HUES64 (cell line): ENCODE measurements at regions not wholly inside any gene's neighbourhood (a gene's known extent, or its start where the extent isn't known, plus 50 kb on each side); places are given as distances from the start of the nearest gene placed in this dataset.

ENCODE experiments used
- H3K27ac ChIP-seq: 2 replicates; pipeline ENCODE4 v1.7.0; 2013; ENCODE audit warnings: low read depth, low read length, inconsistent platforms
- H3K27me3 ChIP-seq: 2 replicates; pipeline ENCODE4 v1.6.1; 2013; ENCODE audit warnings: mild to moderate bottlenecking, low read length; ENCODE audit not compliant: insufficient read depth
- H3K36me3 ChIP-seq: 2 replicates; pipeline ENCODE4 v1.6.1; 2013; ENCODE audit warnings: mild to moderate bottlenecking, low read length; ENCODE audit not compliant: insufficient read depth
- H3K4me1 ChIP-seq: 2 replicates; pipeline ENCODE4 v1.6.1; 2013; ENCODE audit warnings: mild to moderate bottlenecking, low read length, moderate library complexity; ENCODE audit not compliant: insufficient read depth
- H3K4me3 ChIP-seq: 2 replicates; pipeline ENCODE4 v1.5.1; 2013; ENCODE audit warnings: mild to moderate bottlenecking, low read length, moderate library complexity
- H3K9ac ChIP-seq: 2 replicates; pipeline ENCODE4 v1.6.1; 2013; ENCODE audit warnings: mild to moderate bottlenecking, low read depth, low read length
- H3K9me3 ChIP-seq: 2 replicates; pipeline ENCODE4 v1.6.1; 2013; ENCODE audit warnings: low read depth, low read length; ENCODE audit not compliant: insufficient read depth
- WGBS: fragments of 150-250, 120-280 bp; methylation state at CpG from one replicate; pipeline ENCODE4 v1.1.7; 2013; ENCODE audit warnings: missing lambda C conversion rate; 5-methylcytosine and 5-hydroxymethylcytosine counted together

DNA sequence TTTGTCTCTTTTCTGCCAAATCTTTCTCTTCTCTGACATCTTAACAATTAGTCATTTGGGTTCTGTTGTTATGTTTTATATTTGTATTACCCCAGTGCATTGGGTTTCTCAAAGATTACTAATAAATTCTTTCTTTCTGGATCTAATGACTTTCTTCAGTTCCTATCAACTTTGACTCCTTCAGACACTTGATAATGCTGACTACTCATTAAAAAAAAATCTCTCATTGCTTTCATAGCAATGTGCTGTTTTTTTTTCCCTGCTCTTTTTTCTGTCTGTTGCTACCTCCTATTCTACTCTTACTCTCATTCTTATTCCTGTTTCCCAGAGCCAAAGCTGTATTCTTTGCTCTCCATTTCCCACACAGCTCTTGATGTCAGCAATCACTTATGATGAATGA, 81.3 kb upstream of the MAP3K7 start:
- Histone ChIP-seq H3K9ac (no peak overlapping the region), H3K4me1 (peaks cover 26% of the 10 kb centered on the region), H3K27me3 (no peaks in the 10 kb centered on the region), H3K4me3 (no peak overlapping the region), H3K27ac (no peak overlapping the region), H3K9me3 (peaks cover 4% of the 10 kb centered on the region; the same call in 1 of the 2 replicates), H3K36me3 (no peaks in the 10 kb centered on the region)

GRCh38 chr6:90663873-90664272, 77.0 kb upstream of the MAP3K7 start:
- H3K9me3 ChIP-seq: peaks cover 6% of the 10 kb centered on the region; the same call in 1 of the 2 replicates
- no peak overlapping the region for H3K4me3 ChIP-seq
- 93% methylated on average over 3 of the region's 3 CpGs for WGBS
- no peak overlapping the region for H3K27ac ChIP-seq
- H3K27me3 ChIP-seq: no peaks in the 10 kb centered on the region
- no peak overlapping the region for H3K9ac ChIP-seq
- no peaks in the 10 kb centered on the region for H3K36me3 ChIP-seq
- H3K4me1 ChIP-seq: peaks cover 14% of the 10 kb centered on the region

GRCh38 chr6:90663106-90663505, 76.2 kb upstream of the MAP3K7 start:
- Histone ChIP-seq H3K27me3 (no peaks in the 10 kb centered on the region), H3K4me1 (peaks cover 6% of the 10 kb centered on the region; the same call in 1 of the 2 replicates), H3K9ac (no peak overlapping the region), H3K4me3 (no peak overlapping the region), H3K9me3 (peaks cover 6% of the 10 kb centered on the region; the same call in 1 of the 2 replicates), H3K27ac (no peak overlapping the region), H3K36me3 (no peaks in the 10 kb centered on the region)
- 94% methylated on average over 2 of the region's 2 CpGs for WGBS

DNA sequence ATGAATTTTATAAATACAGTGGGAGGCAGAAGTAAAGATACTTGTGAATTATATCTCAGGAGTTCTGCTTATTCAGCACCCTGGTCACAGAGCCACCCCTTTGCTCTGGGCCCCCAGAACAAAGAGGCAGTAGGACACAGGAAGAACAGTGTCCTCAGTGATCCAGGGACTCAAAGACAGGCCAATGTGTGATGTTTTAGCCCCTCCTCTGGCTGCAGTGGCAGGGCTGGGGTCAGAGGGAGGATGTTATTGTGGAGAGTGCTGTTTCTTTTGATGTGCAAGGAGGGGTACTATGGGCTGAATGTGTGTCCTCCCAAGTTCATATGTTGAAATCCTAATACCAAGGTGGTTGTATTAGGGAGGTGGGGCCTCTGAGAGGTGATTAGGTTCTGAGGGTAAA, 74.1 kb upstream of the MAP3K7 start:
- Histone ChIP-seq H3K4me1 (no peaks in the 10 kb centered on the region), H3K9me3 (peaks cover 6% of the 10 kb centered on the region; the same call in 1 of the 2 replicates), H3K27ac (no peak overlapping the region), H3K36me3 (no peaks in the 10 kb centered on the region), H3K4me3 (no peak overlapping the region), H3K9ac (no peak overlapping the region), H3K27me3 (no peaks in the 10 kb centered on the region)

- WGBS: 90% methylated on average over 5 of the region's 5 CpGs
- peaks cover 5% of the 10 kb centered on the region; the same call in 1 of the 2 replicates for H3K9me3 ChIP-seq
These were observed 71.6 kb upstream of the MAP3K7 start for GRCh38 chr6:90658497-90658896.

DNA sequence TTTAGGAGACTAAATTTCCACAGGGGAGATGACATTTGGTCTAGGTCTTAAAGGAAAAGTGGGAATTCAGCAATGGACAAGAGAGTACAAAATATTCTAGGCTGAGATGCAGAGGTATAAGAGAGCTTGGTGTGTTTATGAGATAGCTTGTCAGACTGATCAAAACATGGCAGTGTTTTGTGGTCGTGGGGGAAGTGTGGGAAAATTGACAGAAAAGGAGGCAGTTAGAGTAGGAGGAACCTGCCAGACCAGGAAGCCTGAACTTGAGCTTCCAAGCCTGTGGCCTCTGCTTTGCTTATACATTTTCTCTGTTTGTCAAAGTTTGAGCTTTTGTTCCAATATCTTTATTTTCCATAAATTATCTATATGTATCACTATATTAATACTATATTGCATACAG, 69.5 kb upstream of the MAP3K7 start:
- WGBS: 76% methylated on average over 1 of the region's 1 CpG
- Histone ChIP-seq H3K36me3 (no peaks in the 10 kb centered on the region), H3K27ac (no peak overlapping the region), H3K4me3 (no peak overlapping the region), H3K9ac (no peak overlapping the region), H3K4me1 (no peaks in the 10 kb centered on the region), H3K27me3 (no peaks in the 10 kb centered on the region), H3K9me3 (no peaks in the 10 kb centered on the region)

More at GRCh38 chr6:90658497-90658896, 71.6 kb upstream of the MAP3K7 start:
- Histone ChIP-seq H3K9ac (no peak overlapping the region), H3K36me3 (no peaks in the 10 kb centered on the region), H3K4me3 (no peak overlapping the region), H3K27me3 (no peaks in the 10 kb centered on the region), H3K27ac (no peak overlapping the region), H3K4me1 (no peaks in the 10 kb centered on the region)

DNA sequence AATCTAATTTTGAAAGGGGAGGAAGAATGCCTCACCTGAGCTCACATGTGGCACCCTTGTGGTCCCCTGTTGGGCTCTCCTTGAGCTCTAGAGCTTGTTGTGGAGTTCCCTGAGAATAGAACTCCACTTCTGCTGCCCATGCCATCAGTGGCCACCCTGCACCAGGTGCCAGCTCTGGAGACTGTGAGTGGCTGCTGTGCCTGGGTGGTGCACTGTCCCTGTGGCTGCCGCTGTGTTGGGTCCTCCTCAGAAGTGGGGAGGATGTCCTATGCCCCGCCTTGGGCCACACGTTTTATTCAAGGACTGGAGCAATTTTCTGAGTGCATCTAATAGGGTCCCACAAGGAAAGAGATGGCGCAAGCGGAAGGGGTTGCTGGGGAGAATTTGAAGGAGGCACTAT, 67.9 kb upstream of the MAP3K7 start:
- Histone ChIP-seq H3K4me3 (no peak overlapping the region), H3K9me3 (no peaks in the 10 kb centered on the region), H3K4me1 (no peaks in the 10 kb centered on the region), H3K27me3 (no peaks in the 10 kb centered on the region), H3K36me3 (no peaks in the 10 kb centered on the region), H3K27ac (no peak overlapping the region), H3K9ac (no peak overlapping the region)
- WGBS: 93% methylated on average over 5 of the region's 5 CpGs

DNA sequence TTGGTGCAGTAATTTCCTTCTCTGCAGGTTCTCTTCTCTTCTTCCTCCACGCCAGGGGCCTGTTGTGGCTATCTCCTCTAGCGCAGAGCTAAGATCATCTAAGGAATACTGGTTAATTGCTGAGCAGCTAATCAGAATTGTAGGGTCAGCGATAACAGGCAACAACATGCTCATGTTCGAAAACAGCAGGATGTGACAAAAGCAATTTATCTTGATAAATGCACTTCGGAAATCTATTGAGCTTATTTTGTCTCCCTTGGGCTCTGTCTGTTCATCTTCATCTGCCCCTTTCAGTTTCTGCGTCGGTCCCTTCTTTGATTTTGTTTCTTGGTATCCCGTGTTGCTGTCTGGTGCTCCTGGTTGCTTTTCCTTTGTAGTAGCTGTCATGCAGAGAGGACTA, 67.3 kb upstream of the MAP3K7 start:
- H3K27ac ChIP-seq: no peak overlapping the region
- WGBS: 85% methylated on average over 7 of the region's 8 CpGs

GRCh38 chr6:90653750-90654149, 66.9 kb upstream of the MAP3K7 start:
- no peaks in the 10 kb centered on the region for H3K4me1 ChIP-seq
- WGBS: 96% methylated on average over 5 of the region's 5 CpGs

More for the DNA sequence above, 67.3 kb upstream of the MAP3K7 start:
- Histone ChIP-seq H3K4me3 (no peak overlapping the region), H3K36me3 (no peaks in the 10 kb centered on the region), H3K27me3 (no peaks in the 10 kb centered on the region), H3K9me3 (no peaks in the 10 kb centered on the region), H3K9ac (no peak overlapping the region), H3K4me1 (no peaks in the 10 kb centered on the region)

DNA sequence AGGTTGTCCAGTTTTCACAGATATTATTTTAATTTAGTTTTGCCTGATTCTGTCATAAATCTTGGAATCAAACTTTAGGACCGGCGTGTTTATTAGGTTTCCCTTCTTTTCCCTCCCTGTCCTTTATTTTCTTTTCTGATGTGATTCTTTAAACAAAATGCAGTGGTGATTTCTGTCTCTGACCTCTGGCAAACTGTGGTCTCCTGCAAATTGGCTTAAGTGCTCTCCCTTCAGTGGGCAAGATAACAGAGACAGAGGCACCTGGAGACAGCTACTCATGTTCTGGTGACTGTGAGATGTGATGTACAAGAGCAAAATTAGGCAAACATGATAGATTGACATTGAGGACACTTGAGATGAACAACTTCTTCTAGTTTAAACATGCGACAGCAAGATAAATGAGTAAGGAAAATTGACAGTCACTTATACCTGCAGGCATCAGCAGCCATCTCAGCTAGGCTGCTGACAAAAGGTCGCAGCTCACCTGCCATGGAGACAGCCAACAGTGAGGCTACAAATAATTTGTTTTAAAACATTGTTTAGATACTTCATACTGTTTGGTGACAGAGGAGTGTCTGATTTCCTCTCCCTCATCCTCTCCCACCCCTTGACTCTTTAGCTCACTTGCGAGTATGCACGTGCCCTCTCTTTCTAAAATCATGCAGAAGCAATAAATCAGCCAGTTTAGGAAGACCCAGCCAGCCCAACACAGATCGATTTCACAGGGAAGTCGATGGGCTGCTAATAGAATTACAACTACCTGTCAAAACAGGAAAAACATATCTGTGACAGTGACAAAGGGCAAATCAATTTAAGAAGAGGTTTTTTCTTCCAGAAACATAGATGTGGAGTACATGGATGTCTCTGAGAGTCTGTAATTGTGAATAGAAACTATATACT, 63.4 kb upstream of the MAP3K7 start:
- H3K27me3 ChIP-seq: no peaks in the 10 kb centered on the region
- whole genome bisulfite sequencing: 88% methylated on average over 7 of the region's 8 CpGs

More at GRCh38 chr6:90653750-90654149, 66.9 kb upstream of the MAP3K7 start:
- Histone ChIP-seq H3K9me3 (no peaks in the 10 kb centered on the region), H3K27ac (no peak overlapping the region), H3K4me3 (no peak overlapping the region), H3K27me3 (no peaks in the 10 kb centered on the region), H3K9ac (no peak overlapping the region), H3K36me3 (no peaks in the 10 kb centered on the region)

GRCh38 chr6:90648873-90649272, 62.0 kb upstream of the MAP3K7 start:
- Histone ChIP-seq H3K27me3 (no peaks in the 10 kb centered on the region), H3K36me3 (no peaks in the 10 kb centered on the region), H3K9ac (no peak overlapping the region), H3K4me1 (no peaks in the 10 kb centered on the region), H3K4me3 (no peak overlapping the region), H3K27ac (no peak overlapping the region), H3K9me3 (no peaks in the 10 kb centered on the region)
- WGBS: 97% methylated on average over 1 of the region's 1 CpG

More for the DNA sequence above, 63.4 kb upstream of the MAP3K7 start:
- Histone ChIP-seq H3K27ac (no peak overlapping the region), H3K36me3 (no peaks in the 10 kb centered on the region), H3K4me3 (no peak overlapping the region), H3K4me1 (no peaks in the 10 kb centered on the region), H3K9ac (no peak overlapping the region), H3K9me3 (no peaks in the 10 kb centered on the region)
